HG03457 (cell line): ENCODE measurements at regions not wholly inside any gene's neighbourhood (a gene's known extent, or its start where the extent isn't known, plus 50 kb on each side); places are given as distances from the start of the nearest gene placed in this dataset.

Experiments used
- ATAC-seq: cut with Tn5 transposase; IDR thresholded peaks from one replicate; pipeline ENCODE4 v1.9.1; 2021; ENCODE audit warnings: moderate number of reproducible peaks; ENCODE audit not compliant: unreplicated experiment

DNA sequence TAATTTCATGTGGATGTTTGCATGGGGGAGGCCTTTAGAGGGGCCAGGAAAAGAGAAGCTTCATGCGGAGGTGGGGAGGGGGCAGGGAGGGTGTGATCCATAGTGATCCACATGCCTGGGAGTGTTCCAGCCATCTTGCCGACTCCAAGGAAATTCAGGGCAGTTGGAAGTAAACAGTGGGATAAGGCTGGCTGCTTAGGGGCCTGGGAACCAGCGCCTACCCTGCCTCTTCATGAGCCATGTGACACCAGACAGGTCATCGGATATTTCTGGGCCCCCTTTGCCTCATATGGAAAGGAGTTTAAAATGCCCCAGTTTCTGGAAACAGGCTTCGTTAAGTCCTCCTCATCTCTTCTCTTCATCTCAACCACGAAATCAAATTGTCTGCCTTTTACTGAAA, 983.2 kb downstream of the BCL11B start:
- ATAC-seq, result no peak

DNA sequence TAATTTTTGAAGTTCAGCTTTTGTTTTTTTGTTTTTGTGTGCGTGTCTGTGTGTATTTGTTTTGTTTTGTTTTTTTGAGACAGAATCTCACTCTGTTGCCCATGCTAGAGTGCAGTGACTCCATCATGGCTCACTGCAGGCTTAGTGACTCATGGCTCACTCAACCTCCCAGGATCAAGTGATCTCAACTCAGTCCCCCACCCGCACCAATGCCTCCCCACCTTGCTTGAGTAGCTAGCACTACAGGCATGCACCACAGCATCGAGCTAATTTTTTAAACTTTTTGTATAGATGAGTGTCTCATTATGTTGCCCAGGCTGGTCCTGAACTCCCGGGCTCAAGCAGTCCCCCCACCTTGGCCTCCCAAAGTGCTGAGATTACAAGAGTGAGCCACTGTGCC, 981.4 kb downstream of the BCL11B start:
- no peak for ATAC-seq

DNA sequence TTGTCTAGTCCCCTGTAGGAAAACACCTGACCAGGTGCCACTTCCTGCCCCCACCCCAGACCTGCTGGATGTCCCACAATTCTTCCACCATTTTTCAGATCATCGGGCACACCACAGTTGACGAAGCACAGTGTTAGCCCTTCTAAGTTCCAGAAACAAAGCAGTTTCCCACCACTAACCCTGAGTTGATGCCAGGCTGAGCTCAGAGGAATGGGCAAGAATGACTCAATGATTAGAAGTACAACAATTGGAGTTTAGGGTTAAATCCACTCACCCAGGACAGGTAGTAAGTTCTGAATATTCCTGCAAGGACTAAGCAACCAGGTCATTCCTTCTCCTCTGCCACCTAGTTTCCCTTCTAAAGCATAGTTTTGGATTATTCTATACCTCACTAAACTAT, 979.8 kb downstream of the BCL11B start:
- ATAC-seq, result no peak

DNA sequence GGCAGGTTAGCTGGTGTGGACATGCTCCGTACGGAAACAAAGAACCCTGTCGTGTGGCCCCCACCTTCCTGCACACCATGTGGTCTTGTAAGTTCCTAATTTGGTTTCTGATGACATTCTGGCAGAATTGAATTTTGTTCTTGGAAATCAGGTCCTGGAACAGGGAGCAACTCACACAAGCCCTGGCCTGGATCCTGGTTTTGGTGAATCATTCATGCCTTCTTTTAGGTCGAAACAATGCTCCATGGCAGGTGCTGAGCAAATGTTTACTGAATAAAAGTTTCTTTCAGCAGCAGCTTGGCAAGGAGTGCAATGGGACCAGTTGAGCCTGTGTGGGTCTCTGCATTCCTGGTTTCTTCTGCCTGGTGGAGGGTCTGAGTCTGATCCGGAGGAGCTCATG, 978.4 kb downstream of the BCL11B start:
- no peak for ATAC-seq

DNA sequence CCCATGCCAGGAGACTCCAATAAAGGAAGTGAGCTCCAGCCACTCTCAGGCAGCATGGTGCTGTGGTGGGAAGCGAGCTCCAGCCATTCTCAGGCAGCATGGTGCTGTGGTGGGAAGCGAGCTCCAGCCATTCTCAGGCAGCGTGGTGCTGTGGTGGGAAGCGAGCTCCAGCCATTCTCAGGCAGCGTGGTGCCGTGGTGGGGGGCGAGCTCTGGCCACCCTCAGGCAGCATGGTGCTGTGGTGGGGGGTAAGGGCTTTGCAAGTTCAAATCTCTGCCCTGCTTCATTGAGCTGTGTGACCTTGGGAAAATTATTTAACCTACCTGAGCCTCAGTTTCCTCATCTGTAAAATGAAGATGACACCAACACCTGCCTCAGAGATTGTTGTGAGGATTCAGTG, 975.1 kb downstream of the BCL11B start:
- ATAC-seq, result no peak

DNA sequence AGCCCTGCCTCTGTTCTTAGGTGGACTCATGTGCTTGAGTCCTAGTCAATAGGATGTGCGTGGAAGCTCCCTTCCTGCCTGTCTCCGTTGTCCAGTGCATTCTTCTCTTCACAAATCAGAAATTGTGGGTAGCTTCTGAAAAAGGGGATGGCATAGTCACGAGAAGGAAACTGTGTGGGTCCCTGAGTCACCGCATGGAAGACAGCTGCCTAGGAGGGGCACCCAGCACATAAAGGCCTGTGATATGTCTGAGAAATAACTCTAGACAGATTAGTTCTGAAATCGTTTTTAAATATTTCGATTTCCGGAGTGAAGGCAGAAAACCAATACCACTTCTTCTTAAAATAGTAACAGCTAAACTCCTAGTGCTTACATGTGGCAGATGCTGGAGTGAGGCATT, 974.4 kb downstream of the BCL11B start:
- ATAC-seq, result no peak

DNA sequence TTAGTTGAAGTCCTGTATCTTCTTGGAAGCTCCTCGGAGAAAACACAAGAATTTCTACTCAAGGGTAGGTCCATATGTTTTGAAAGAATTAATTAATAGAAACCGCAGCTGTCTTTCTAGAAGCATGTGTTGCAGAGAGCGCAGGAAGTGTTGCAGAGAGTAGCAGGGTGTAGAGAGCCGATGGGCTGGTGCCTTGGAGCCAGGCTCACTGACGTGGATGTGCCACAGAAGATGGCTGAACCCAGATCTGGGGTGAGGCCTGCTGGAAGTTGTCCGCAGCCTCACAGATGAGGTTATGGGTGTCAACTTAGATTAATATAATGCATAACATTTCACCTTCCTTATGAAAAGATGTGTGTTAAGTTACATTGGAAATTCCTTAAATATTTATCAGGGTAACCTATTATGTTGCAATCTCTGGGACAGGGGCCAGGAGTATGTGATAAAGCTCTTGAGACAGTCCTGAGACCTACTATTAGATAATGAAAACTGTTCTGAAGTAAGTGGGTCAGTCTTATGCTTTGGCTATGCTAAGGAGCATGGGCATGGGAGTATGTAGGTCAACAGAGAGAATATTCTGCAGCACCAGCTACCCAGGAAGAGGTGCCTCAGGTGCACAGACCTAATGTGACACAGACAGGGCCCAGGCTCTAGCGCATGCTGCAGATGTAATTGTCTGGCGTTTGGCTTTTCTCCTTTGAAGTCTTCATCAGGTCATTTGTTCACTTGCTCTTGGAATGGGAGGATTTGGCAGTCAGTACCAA, 973.3 kb downstream of the BCL11B start:
- no peak for ATAC-seq

DNA sequence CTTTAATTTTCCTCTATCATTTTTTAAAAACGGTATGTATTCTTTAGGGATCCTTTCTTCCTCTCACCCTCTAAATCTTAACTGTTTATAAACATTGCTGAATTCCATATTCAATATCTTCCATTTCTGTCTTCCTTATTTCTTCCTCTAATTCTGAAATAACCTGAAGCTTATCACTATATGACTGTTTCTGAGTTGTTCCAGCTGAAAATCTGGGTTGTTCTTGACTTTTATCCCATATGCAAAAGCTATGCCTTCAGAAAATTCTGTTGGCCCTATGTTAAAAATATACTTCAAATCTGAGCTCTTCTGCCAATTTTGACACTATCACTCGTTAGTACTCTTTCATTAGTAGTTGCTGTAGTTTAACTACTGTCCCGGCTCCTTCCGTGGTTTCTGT, 970.3 kb downstream of the BCL11B start:
- no peak for ATAC-seq

DNA sequence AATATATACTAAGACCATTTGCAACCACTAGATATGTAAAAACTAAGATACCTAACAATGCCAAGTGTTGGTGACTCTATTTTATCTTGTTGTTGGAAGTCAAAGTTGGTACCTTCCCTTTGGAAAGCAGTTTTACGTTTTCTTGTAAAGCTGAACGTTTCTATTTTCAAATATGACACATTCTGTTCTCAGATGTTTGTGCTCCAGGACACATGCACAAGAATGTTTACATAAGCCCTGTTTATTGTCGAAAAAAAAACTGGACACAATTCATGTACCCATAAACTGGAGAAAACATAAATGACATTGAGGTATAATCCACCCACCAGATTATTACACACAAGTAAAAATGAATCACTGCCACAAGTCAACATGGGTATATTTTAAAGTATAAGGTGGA, 967.4 kb downstream of the BCL11B start:
- ATAC-seq, result no peak

DNA sequence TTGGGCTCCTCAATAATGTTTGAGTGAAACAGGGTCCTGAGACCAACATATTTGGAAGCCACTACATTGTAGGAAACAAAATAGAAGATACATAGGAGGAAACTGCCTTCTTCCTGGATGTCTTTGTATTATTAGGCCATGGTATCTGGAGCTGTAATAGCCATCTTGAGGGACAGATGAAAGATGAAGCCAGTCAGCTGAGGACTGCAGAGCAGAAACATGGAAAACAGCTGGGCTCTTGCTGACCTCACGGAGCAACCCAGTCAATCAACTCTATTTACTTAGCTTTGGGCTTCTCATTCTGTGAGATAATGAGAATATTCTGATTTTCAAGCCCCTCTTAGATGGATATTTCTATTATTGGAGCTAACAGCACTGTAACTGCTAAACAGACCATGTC, 962.4 kb downstream of the BCL11B start:
- ATAC-seq, result no peak

DNA sequence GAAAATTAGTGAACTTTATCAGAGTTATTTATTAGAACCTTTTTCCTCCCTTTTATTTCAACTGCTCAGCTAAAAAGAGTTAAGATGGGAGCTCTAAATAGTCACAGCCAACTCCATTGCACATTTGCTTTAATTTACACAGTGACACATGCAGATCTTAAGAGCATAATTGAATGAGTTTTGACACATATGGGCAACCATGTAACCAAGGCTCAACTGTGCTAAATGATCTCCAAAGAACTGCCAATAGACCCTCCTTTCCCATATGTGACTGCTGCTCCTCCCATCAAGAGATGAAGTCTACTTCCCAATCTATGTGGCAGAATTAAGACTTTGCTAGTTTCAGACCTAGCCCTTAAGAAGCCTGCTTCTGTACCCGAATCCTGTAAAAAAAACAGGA, 960.0 kb downstream of the BCL11B start:
- ATAC-seq, result no peak

DNA sequence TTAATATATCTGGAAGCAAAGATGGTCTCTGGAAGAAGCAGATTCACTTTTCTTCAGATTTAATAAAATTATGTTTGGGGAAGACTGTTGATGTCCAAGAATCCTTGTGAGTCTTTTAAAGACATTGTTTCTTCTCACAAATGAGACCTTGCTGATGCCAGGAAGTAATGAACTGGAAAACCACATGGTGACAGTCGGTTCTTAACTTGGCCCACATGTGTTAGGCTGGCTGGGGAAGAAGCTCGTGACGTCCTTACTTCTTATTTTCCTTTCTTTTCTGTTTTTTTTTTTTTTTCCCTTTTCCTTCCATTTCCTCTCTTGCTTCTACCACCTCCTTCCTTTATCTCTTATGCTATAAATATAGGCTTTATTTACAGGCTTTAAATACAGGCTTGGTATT, 950.2 kb downstream of the BCL11B start:
- no peak for ATAC-seq

DNA sequence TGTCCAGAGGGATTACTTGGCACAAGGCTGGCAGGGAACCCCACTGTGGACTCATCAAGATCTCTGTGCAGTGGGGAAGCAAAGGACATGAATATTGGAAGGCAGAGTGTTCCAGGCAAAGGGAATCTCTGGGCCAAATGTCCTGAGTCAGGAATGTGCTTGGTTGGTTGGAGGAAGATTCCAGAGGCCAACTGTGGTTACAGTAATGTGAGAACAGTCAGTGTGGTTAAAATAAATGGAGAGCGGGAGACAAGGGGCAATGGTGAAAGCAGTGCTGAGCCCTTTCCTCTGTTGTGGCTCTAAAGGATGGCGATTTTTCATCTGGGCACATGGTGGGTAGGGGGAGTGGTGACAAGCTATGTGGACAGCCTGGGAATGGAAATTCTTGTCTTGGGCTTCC, 948.2 kb downstream of the BCL11B start:
- ATAC-seq, result no peak

DNA sequence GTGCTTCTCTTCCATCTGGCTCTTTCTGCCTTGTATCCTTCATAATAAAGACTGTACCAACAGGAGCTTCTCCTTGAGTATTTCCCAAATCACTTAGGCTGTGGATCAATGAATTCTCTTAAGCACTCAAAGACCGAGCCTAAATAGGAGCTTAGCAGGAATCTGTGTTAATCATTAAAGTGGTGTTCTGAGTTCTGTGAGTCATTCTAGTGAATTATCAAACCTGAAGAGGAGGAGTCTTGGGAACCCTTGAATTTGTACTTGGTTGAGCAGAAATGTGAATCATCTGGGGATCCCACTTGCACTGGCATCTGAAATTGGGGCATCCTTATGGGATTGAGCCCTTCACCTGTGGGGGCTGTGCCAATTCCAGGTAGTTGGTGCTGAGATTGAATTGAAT, 946.2 kb downstream of the BCL11B start:
- ATAC-seq, result no peak

DNA sequence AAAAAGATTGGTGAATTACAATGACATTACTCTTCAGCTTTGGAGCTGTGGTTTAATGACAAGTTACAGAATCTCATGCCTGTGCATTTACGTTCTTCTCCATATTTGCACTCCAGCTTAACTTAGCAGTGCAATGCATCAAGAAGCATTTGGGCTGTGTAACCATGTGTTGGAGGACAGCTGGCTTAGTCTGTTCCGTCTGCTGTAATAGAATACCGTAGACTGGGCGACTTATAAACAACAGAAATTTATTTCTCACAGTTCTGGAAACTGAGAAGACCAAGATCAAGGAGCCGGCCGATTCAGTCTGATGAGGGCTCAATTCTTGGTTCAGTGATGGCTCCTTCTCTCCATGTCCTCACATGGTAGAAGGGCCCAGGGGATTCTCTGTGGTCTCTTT, 943.5 kb downstream of the BCL11B start:
- no peak for ATAC-seq

DNA sequence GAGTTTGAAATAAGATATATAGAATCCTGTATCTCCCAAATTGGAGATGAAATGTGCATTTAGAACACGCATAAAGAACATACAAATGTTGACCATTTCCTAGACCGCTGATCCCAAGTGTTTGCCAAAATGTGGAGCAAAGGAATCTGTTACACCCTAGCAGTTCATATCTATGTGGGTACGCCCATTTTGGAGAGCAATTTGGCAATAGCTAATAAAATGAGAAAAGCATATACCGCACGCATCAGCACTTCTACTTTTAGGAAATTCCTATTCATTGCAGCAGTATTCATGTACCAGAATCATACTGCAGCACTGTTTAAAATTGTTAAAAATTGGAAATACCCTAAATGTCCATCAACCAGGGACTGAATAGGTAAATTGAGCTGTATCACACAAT, 937.8 kb downstream of the BCL11B start:
- no peak for ATAC-seq

DNA sequence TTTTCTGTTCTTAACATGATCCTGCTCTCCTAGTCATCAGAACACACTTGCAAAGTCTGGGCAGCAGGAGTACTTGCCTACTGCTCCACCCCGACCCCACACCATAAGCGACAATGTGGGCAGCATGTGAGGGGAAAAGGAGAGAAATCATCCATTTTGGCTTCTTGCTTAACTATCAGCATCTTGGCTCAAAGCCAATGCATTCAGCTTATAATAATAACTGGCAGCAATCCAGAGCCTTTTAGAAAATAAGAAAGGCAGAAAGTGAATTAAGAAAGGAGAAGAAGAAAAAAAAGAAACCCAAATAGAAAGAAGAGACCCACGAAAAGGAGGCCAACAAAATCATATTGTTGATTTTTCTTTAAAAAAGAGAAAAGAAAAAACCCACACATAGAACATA, 930.8 kb downstream of the BCL11B start:
- ATAC-seq, result no peak

DNA sequence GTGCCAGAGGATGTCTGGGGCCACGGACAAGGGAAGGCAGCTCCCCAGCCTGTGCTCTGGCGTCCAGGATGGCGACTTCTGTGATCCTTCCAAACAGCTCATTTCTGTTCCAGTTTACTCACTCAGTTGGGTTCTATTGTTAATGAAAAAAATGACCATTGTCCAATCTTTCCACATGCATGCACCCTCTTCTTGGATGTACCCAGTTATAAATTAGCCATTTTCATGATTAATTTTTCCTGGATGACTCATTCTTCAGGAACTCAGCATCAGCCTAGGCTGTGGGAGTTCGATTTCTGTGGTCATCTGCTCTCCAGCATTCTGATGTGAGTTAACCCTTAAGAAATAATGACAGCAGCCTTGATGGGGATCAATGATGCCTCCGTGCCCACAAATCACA, 926.8 kb downstream of the BCL11B start:
- ATAC-seq, result no peak

DNA sequence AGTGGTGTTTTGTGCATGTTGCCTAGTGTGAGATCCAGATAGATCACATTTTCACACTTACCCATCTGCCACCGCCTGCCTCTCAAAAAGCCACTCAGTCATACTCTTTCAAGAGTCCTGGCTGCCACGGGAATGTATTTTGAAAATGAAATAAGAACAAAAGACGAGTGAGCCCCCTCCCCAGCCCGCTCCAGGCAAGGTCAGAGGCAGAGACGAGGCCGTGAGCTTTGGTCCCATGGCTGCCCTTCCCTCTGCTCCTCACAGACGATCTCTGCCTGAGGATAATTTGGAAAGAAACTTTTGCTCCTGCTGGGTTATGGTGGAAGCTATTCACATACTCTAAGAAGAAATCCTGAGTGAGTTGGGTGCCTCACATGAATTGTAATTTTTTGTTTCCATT, 924.3 kb downstream of the BCL11B start:
- ATAC-seq, result no peak

DNA sequence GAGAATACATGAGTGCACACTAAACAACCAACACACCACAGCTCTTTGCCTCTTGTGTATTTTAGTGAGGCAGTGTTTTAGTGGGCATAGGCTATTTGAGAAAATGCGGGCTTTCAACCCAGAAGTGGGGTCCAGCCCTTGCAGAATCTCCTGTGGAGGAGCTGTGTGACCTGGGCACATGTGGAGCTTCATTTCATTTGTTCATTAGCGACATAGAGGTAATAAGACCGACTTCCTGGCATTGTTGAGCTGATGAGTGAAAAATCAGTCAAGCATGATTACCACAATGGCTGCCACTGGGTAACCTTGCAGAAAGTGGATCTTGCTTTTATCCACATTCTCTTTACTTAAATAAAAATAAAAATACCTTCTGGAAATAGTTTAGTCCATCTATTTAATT, 923.5 kb downstream of the BCL11B start:
- no peak for ATAC-seq

DNA sequence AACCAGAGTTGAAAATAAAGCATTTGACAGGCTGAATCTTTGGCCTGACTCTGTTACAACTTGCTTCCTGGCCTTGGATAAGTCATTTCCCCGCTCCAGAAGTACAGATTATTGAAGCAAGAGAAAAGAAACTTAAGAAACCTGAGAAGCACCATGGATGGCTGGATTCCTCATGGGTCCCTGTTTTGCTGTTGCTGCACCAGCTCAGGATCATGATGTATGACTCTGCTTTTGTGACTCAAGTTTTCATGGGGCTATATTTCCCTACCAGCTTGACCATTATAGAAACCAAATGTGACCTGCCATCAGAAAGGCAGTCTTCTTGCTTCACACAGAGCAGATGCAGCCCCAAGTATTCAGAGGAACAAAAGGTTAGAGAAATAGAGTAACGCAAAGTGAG, 921.8 kb downstream of the BCL11B start:
- no peak for ATAC-seq

DNA sequence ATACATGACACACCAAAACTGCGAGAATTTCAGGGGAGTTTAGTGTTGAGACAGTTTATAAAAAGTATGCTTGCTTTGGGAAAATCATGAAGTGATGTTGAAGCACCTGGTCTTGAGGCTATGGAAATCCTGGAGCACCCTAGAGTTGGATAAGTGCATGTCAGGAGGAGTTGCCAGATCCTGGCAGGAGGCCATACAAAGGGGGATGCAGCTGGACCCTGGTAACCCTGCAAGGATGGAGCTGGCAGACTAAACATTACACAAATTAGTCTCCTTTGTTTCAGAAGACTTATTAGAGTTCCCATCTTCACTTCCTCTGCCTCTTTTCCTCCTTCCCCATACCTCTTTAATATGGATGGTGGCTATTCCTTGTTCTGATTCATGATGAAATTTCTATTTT, 907.0 kb downstream of the BCL11B start:
- no peak for ATAC-seq

DNA sequence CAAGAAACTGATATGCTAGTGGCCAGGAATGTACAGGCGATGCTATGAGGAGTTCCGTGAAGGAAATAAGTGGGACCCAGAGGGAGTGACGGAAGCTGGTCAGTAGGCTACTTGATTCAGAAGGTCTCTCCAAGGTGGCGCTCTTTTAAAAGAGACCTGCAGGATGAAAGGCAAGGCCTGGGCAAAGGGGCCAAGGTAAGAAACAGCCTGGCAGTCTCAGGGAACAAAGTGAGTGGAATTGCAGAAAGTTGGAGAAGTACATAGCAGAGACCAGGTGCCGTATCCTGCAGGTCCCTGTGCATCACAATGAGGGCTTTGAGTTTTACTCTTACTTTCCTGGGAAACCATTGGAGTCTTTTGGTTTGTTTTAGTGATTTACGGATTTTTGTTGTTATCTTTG, 905.6 kb downstream of the BCL11B start:
- no peak for ATAC-seq
